ENCODE measurements at regions not wholly inside any gene's neighbourhood (a gene's known extent, or its start where the extent isn't known, plus 50 kb on each side); places are given as distances from the start of the nearest gene placed in this dataset.

DNA sequence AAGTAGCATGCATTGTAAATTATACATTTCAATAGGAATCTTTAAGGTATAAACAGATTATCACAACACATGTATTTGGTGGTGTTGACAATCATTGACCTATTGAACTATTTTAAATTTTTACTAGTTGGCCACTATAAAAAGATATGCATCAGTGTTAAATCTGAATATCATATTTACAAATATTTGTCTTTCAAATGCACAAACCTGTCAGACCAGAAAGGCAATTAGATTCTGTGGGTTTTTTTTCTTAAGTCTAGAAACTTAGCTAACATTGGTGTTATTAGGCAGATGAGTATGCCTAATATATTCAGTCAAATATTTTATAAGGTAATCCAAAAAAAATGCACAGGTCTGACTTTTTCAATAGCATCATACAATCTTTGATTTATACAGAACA is 241.4 kb upstream of the DGKB start:
- no peak for TF ChIP-seq CTCF (IDR thresholded peaks at IDR 0.05)
- no peak for TF ChIP-seq POLR2A (IDR thresholded peaks at IDR 0.05)
